Caco-2 (cell line): ENCODE measurements at regions not wholly inside any gene's neighbourhood (a gene's known extent, or its start where the extent isn't known, plus 50 kb on each side); places are given as distances from the start of the nearest gene placed in this dataset.

ENCODE experiments used
- BruUV-seq: library from RNA; stranded (reverse); fragments of 400-500 nt; replicated peaks from 2 replicates; lab custom pipeline; 2021; lab: Mats Ljungman, UMichigan
- CTCF ChIA-PET: fragments of 300-600 bp; sonication (Branson Sonifier 250); formaldehyde crosslinking; loops from one replicate; lab custom pipeline; 2022; ENCODE audit warnings: antibody characterized with exemption; lab: Charles Lee
- POLR2A ChIA-PET: fragments of 300-600 bp; sonication (Branson Sonifier 250); formaldehyde crosslinking; loops from one replicate; lab custom pipeline; 2022; ENCODE audit warnings: antibody characterized with exemption; lab: Charles Lee
- DNase-seq, 2 experiments: peaks; one replicate each; pipeline versions ENCODE4 v3.0.0 to v3.0.0-alpha.2; 2020 to 2022
- H3K27me3 ChIP-seq: replicated peaks from 2 replicates; pipeline ENCODE4 v1.6.0; 2011; ENCODE audit warnings: low read length; ENCODE audit not compliant: control insufficient read depth, insufficient read depth
- H3K36me3 ChIP-seq: 2 replicates; pipeline ENCODE4 v1.5.1; 2011; ENCODE audit warnings: low read length; ENCODE audit not compliant: control insufficient read depth, insufficient read depth
- H3K4me1 ChIP-seq: fragments of 250-450 bp; sonication (Bioruptor Pico); 2 replicates; pipeline ENCODE4 v1.5.1; 2020; ENCODE audit warnings: mild to moderate bottlenecking
- H3K4me3 ChIP-seq: 2 replicates; pipeline ENCODE4 v1.5.1; 2011; ENCODE audit warnings: low read depth, mild to moderate bottlenecking, control low read depth, low read length
- H3K9me3 ChIP-seq: fragments of 250-450 bp; sonication (Bioruptor Pico); 2 replicates; pipeline ENCODE4 v1.5.1; 2020; ENCODE audit warnings: mild to moderate bottlenecking, moderate library complexity
- H3K27ac Mint-ChIP-seq: one replicate; pipeline ENCODE4 v1.8.0; 2022; ENCODE audit warnings: mixed read lengths; ENCODE audit not compliant: unreplicated experiment
- H3K27me3 Mint-ChIP-seq: one replicate; pipeline ENCODE4 v1.8.0; 2022; ENCODE audit warnings: mixed read lengths; ENCODE audit not compliant: insufficient read depth, unreplicated experiment
- H3K36me3 Mint-ChIP-seq: one replicate; pipeline ENCODE4 v1.8.0; 2022; ENCODE audit warnings: mild to moderate bottlenecking, mixed read lengths; ENCODE audit not compliant: insufficient read depth, unreplicated experiment
- H3K4me1 Mint-ChIP-seq: one replicate; pipeline ENCODE4 v1.8.0; 2022; ENCODE audit warnings: low read depth, mixed read lengths; ENCODE audit not compliant: unreplicated experiment
- H3K4me3 Mint-ChIP-seq: one replicate; pipeline ENCODE4 v1.8.0; 2022; ENCODE audit warnings: mild to moderate bottlenecking, moderate library complexity, mixed read lengths; ENCODE audit not compliant: unreplicated experiment
- H3K9me3 Mint-ChIP-seq: one replicate; pipeline ENCODE4 v1.8.0; 2022; ENCODE audit warnings: mixed read lengths; ENCODE audit not compliant: unreplicated experiment
- intact Hi-C: fragments of 100-400 bp; cut with micrococcal nuclease; formaldehyde crosslinking; loops from one replicate; pipeline ENCODE4 v1.10.0; 2022; ENCODE audit not compliant: unreplicated experiment
- TF ChIP-seq, protein P1 (sequence below), 2 experiments: fragments of 200-600 bp in 1 of 2; IDR thresholded peaks; 1 replicate in 1 of 2; 2 replicates in 1 of 2; pipeline versions ENCODE4 v1.5.1 to v1.8.0; 2011 to 2022; ENCODE audit warnings: antibody characterized with exemption in 1 of 2, control low read depth in 1 of 2, inconsistent platforms in 1 of 2, low read depth in 1 of 2, low read length in 1 of 2, mild to moderate bottlenecking in 1 of 2, moderate library complexity in 1 of 2; ENCODE audit not compliant: insufficient read depth in 1 of 2, severe bottlenecking in 1 of 2, unreplicated experiment in 1 of 2

DNA sequence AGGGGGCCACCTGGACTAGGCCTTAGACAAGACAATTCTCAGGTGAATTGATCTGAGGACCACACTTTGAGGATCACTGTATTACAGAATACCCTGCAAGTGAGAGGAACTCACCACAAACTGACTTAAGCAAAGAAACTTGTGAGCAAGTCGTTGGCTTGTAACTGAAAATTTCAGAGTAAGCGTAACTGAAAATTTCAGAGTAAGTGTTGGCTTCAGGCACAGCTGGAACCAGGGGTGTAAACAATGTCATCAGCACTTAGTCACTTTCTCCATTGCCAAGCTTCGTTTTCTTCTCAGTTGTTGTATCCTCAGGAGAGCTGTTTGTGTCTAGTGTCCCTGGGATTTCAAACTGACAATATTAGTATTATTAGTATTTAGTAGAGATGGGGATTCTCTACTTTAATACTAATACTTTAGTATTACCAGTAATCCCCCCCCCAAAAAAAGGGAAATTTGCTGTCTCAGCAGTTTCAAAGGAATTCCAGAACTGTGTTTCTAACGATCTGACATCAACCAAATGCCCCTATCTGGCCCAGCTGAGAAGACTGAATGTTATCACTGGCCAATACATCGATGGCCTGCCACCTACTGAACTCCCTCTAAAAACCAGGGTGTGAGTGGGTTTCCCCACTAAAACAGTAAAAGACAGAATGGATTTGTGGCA, 474.4 kb downstream of the NTRK3 start:
- no peaks in the 10 kb centered on the region for H3K9me3 Mint-ChIP-seq
- DNase-seq: no peak
- no peaks in the 10 kb centered on the region for H3K27me3 ChIP-seq
- ChIA-PET CTCF (no interaction called here), POLR2A (no interaction called here)
- H3K36me3 ChIP-seq: no peaks in the 10 kb centered on the region
- H3K27me3 Mint-ChIP-seq: peaks cover 12% of the 10 kb centered on the region
- no peak overlapping the region for H3K4me3 ChIP-seq
- H3K9me3 ChIP-seq: no peaks in the 10 kb centered on the region
- H3K4me3 Mint-ChIP-seq: no peak overlapping the region
- TF ChIP-seq, protein P1, sequence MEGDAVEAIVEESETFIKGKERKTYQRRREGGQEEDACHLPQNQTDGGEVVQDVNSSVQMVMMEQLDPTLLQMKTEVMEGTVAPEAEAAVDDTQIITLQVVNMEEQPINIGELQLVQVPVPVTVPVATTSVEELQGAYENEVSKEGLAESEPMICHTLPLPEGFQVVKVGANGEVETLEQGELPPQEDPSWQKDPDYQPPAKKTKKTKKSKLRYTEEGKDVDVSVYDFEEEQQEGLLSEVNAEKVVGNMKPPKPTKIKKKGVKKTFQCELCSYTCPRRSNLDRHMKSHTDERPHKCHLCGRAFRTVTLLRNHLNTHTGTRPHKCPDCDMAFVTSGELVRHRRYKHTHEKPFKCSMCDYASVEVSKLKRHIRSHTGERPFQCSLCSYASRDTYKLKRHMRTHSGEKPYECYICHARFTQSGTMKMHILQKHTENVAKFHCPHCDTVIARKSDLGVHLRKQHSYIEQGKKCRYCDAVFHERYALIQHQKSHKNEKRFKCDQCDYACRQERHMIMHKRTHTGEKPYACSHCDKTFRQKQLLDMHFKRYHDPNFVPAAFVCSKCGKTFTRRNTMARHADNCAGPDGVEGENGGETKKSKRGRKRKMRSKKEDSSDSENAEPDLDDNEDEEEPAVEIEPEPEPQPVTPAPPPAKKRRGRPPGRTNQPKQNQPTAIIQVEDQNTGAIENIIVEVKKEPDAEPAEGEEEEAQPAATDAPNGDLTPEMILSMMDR (IDR thresholded peaks at IDR 0.05; ENCODE audit: insufficient read depth in 1 of 2, low read depth in 1 of 2, low read length in 1 of 2, severe bottlenecking in 1 of 2, unreplicated experiment in 1 of 2): no peak
- intact Hi-C loops: no loop called here
- H3K4me1 Mint-ChIP-seq: no peaks in the 10 kb centered on the region
- H3K36me3 Mint-ChIP-seq: no peaks in the 10 kb centered on the region
- no TSS peak for BruUV-seq
- no peak overlapping the region for H3K27ac Mint-ChIP-seq
- no peaks in the 10 kb centered on the region for H3K4me1 ChIP-seq

DNA sequence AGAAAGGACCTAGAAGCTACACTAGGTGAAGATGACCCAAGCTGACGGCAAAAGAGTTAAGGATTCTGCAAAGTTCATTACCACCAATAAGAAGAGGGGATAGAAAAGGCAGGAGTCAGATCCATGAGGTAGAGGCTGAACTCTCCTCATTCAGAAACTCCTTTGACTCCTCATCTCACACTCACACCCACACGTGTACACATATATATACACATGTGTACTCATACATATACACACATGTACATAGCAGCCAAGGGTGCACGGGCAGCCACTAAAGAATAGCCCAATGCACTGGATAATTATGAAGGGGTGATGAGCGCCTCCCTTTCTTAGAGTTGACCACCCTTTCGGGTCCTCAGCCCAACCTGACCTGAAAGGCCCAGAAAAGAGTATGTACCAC, 476.8 kb downstream of the NTRK3 start:
- H3K9me3 Mint-ChIP-seq: no peaks in the 10 kb centered on the region
- H3K27me3 Mint-ChIP-seq: peaks cover 14% of the 10 kb centered on the region
- H3K27me3 ChIP-seq: no peaks in the 10 kb centered on the region
- H3K36me3 Mint-ChIP-seq: no peaks in the 10 kb centered on the region
- ChIA-PET POLR2A (no interaction called here), CTCF (no interaction called here)
- H3K4me3 ChIP-seq: no peak overlapping the region
- H3K9me3 ChIP-seq: no peaks in the 10 kb centered on the region
- H3K4me3 Mint-ChIP-seq: no peak overlapping the region
- TF ChIP-seq, protein P1 (IDR thresholded peaks at IDR 0.05; ENCODE audit: insufficient read depth in 1 of 2, low read depth in 1 of 2, low read length in 1 of 2, severe bottlenecking in 1 of 2, unreplicated experiment in 1 of 2): no peak
- no peaks in the 10 kb centered on the region for H3K36me3 ChIP-seq
- BruUV-seq: no TSS peak
- no peaks in the 10 kb centered on the region for H3K4me1 ChIP-seq
- DNase-seq: no peak
- no peaks in the 10 kb centered on the region for H3K4me1 Mint-ChIP-seq
- intact Hi-C loops: no loop called here
- H3K27ac Mint-ChIP-seq: no peak overlapping the region

DNA sequence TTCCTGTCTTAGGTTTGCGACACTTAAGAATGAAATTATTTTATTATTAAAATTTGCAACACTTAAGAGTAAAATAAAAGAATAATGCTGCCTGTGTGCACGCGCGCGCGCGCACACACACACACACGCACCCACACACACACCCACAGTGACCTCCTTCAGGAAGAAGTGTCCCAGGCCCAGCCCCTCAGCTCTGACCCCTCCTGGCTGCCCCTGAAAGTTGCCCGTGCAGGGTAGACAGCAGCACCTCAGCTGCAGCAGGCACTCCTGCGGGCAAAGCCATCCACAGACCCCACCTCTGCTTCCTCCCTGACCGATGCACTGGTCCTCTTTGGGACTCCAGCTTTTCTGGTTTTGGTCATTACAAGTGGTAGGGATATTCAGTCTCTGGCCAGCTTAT, 478.2 kb downstream of the NTRK3 start:
- Histone ChIP-seq H3K9me3 (no peaks in the 10 kb centered on the region), H3K4me1 (no peaks in the 10 kb centered on the region), H3K36me3 (no peaks in the 10 kb centered on the region), H3K4me3 (no peak overlapping the region), H3K27me3 (no peaks in the 10 kb centered on the region)
- ChIA-PET POLR2A (no interaction called here), CTCF (no interaction called here)
- H3K4me1 Mint-ChIP-seq: no peaks in the 10 kb centered on the region
- peaks cover 11% of the 10 kb centered on the region for H3K27me3 Mint-ChIP-seq
- intact Hi-C loops: no loop called here
- no TSS peak for BruUV-seq
- H3K36me3 Mint-ChIP-seq: no peaks in the 10 kb centered on the region
- TF ChIP-seq, protein P1 (IDR thresholded peaks at IDR 0.05; ENCODE audit: insufficient read depth in 1 of 2, low read depth in 1 of 2, low read length in 1 of 2, severe bottlenecking in 1 of 2, unreplicated experiment in 1 of 2): no peak
- H3K27ac Mint-ChIP-seq: no peak overlapping the region
- no peak for DNase-seq
- H3K4me3 Mint-ChIP-seq: no peak overlapping the region
- H3K9me3 Mint-ChIP-seq: no peaks in the 10 kb centered on the region
